SK-N-SH (cell line): ENCODE measurements at regions not wholly inside any gene's neighbourhood (a gene's known extent, or its start where the extent isn't known, plus 50 kb on each side); places are given as distances from the start of the nearest gene placed in this dataset.

ENCODE experiments used
- CTCF ChIA-PET: fragments of 300-600, 350-600 bp; formaldehyde crosslinking; extraction: SDS; loops from one replicate; lab custom pipeline; 2021; lab: Yijun Ruan, JAX
- POLR2A ChIA-PET: fragments of 350-600 bp; sonication (Branson Sonifier 250); formaldehyde crosslinking; extraction: SDS; loops from one replicate; lab custom pipeline; 2020; ENCODE audit warnings: antibody characterized with exemption, inconsistent platforms; lab: Yijun Ruan, JAX
- DNase-seq: peaks from one replicate; pipeline ENCODE4 v3.0.0; 2012
- H2AFZ ChIP-seq: fragments of 200-600 bp; sonication (generic); 2 replicates; pipeline ENCODE4 v1.8.1; 2016; ENCODE audit warnings: antibody characterized with exemption, mild to moderate bottlenecking, low read depth
- H3F3A ChIP-seq: fragments of 200-600 bp; sonication (generic); replicated peaks from 2 replicates; pipeline ENCODE3; 2016; ENCODE audit warnings: antibody characterized with exemption, mild to moderate bottlenecking; ENCODE audit not compliant: insufficient read depth
- H3K27ac ChIP-seq, 2 experiments: fragments of 200-500 bp in 1 of 2; fragments of 200-600 bp in 1 of 2; sonication (Bioruptor generic) in 1 of 2; sonication (generic), shearing (Covaris generic) in 1 of 2; 2 replicates each; pipeline versions ENCODE4 v1.5.1 to v1.6.1; 2014 to 2016; ENCODE audit warnings: low read depth in 2 of 2, inconsistent platforms in 1 of 2, low read length in 1 of 2, mild to moderate bottlenecking in 1 of 2, mixed read lengths in 1 of 2
- H3K27me3 ChIP-seq: fragments of 200-600 bp; sonication (generic), shearing (Covaris generic); 2 replicates; pipeline ENCODE4 v1.6.1; 2016; ENCODE audit warnings: mixed run types; ENCODE audit not compliant: insufficient read depth
- H3K36me3 ChIP-seq, 2 experiments: fragments of 200-500 bp in 1 of 2; fragments of 200-600 bp in 1 of 2; sonication (Bioruptor generic) in 1 of 2; sonication (generic) in 1 of 2; replicated peaks in 1 of 2; 2 replicates each; pipeline versions ENCODE3 to v1.5.1; 2014 to 2016; ENCODE audit warnings: low read length in 1 of 2, mild to moderate bottlenecking in 1 of 2; ENCODE audit not compliant: insufficient read depth in 2 of 2, control insufficient read depth in 1 of 2
- H3K4me1 ChIP-seq, 2 experiments: fragments of 200-500 bp in 1 of 2; fragments of 200-600 bp in 1 of 2; sonication (Bioruptor generic) in 1 of 2; sonication (generic), shearing (Covaris generic) in 1 of 2; 2 replicates each; pipeline versions ENCODE4 v1.5.1 to v1.6.1; 2014 to 2016; ENCODE audit warnings: low read depth in 1 of 2, low read length in 1 of 2, mixed run types in 1 of 2; ENCODE audit not compliant: insufficient read depth in 2 of 2, control insufficient read depth in 1 of 2
- H3K4me2 ChIP-seq: fragments of 200-600 bp; sonication (generic), shearing (Covaris generic); 2 replicates; pipeline ENCODE4 v1.6.1; 2017; ENCODE audit warnings: mixed run types
- H3K4me3 ChIP-seq, 2 experiments: fragments of 200-500 bp in 1 of 2; fragments of 200-600 bp in 1 of 2; sonication (Bioruptor generic) in 1 of 2; sonication (generic), shearing (Covaris generic) in 1 of 2; 2 replicates each; pipeline versions ENCODE4 v1.5.1 to v1.8.1; 2014 to 2016; ENCODE audit warnings: low read depth in 2 of 2, inconsistent platforms in 1 of 2, low read length in 1 of 2, mild to moderate bottlenecking in 1 of 2, mixed read lengths in 1 of 2, moderate library complexity in 1 of 2
- H3K79me2 ChIP-seq: fragments of 200-600 bp; sonication (generic); 2 replicates; pipeline ENCODE4 v1.8.1; 2017; ENCODE audit warnings: mild to moderate bottlenecking; ENCODE audit not compliant: insufficient read depth
- H3K9ac ChIP-seq: fragments of 200-600 bp; sonication (generic); 2 replicates; pipeline ENCODE4 v1.6.1; 2017; ENCODE audit warnings: mixed run types
- H3K9me2 ChIP-seq: fragments of 200-600 bp; sonication (generic); 2 replicates; pipeline ENCODE4 v1.6.1; 2017; ENCODE audit warnings: mixed run types
- H3K9me3 ChIP-seq: fragments of 200-600 bp; sonication (generic); 2 replicates; pipeline ENCODE4 v1.6.1; 2017; ENCODE audit warnings: mixed run types, mild to moderate bottlenecking, moderate library complexity
- H4K20me1 ChIP-seq: fragments of 200-600 bp; sonication (generic); 2 replicates; pipeline ENCODE4 v1.6.1; 2017; ENCODE audit warnings: mild to moderate bottlenecking, mixed run types; ENCODE audit not compliant: insufficient read depth
- CTCF ChIP-seq: fragments of 200-600 bp; sonication (generic); IDR thresholded peaks from 2 replicates; pipeline ENCODE4 v1.6.1; 2017; ENCODE audit warnings: antibody characterized with exemption, mild to moderate bottlenecking, moderate library complexity
- EP300 ChIP-seq, 2 experiments: IDR thresholded peaks; 2 replicates each; pipeline versions ENCODE4 v1.4.0 to v1.6.1; 2012; ENCODE audit warnings: borderline replicate concordance in 1 of 2, low read depth in 1 of 2, low read length in 1 of 2
- EZH2phosphoT487 ChIP-seq: fragments of 200-600 bp; sonication (generic); IDR thresholded peaks from 2 replicates; pipeline ENCODE4 v1.6.1; 2017; ENCODE audit warnings: low read depth, mixed run types, mild to moderate bottlenecking, antibody characterized with exemption, moderate library complexity, borderline replicate concordance
- FOSL2 ChIP-seq: IDR thresholded peaks from 2 replicates; pipeline ENCODE4 v1.4.0; 2012; ENCODE audit warnings: low read depth, mild to moderate bottlenecking, moderate library complexity, borderline replicate concordance
- FOXJ3 ChIP-seq: sonication (generic); formaldehyde crosslinking; IDR thresholded peaks from 2 replicates; pipeline ENCODE4 v1.5.1; 2020; ENCODE audit warnings: mild to moderate bottlenecking, missing genetic modification reagents
- GATA2 ChIP-seq: sonication (generic); formaldehyde crosslinking; IDR thresholded peaks from 2 replicates; pipeline ENCODE4 v1.5.0; 2020; ENCODE audit warnings: mild to moderate bottlenecking, missing genetic modification reagents
- MAX ChIP-seq: IDR thresholded peaks from 2 replicates; pipeline ENCODE4 v1.4.0; 2012; ENCODE audit warnings: low read depth
- NRF1 ChIP-seq: IDR thresholded peaks from 2 replicates; pipeline ENCODE4 v1.6.1; 2012; ENCODE audit warnings: low read depth, mild to moderate bottlenecking, low read length
- PBX3 ChIP-seq: IDR thresholded peaks from 2 replicates; pipeline ENCODE4; 2012
- RCOR1 ChIP-seq: fragments of 150-350 bp; IDR thresholded peaks from 2 replicates; pipeline ENCODE4 v1.6.1; 2017; ENCODE audit warnings: antibody characterized with exemption, low read length
- SIN3A ChIP-seq: IDR thresholded peaks from 2 replicates; pipeline ENCODE4 v1.6.1; 2012; ENCODE audit warnings: low read depth, mild to moderate bottlenecking, low read length, moderate library complexity, borderline replicate concordance
- TCF12 ChIP-seq: IDR thresholded peaks from 2 replicates; pipeline ENCODE4 v1.4.0; 2012
- TEAD4 ChIP-seq: IDR thresholded peaks from 2 replicates; pipeline ENCODE4 v1.4.0; 2012; ENCODE audit warnings: mild to moderate bottlenecking, borderline replicate concordance; ENCODE audit not compliant: insufficient read depth
- USF1 ChIP-seq: IDR thresholded peaks from 2 replicates; pipeline ENCODE4 v1.4.0; 2012; ENCODE audit warnings: low read depth, borderline replicate concordance
- ZBTB33 ChIP-seq: IDR thresholded peaks from 2 replicates; pipeline ENCODE4 v1.4.0; 2012; ENCODE audit warnings: low read depth, borderline replicate concordance
- WGBS: methylation state at CpG from one replicate; pipeline ENCODE4 v1.1.6; 2017; ENCODE audit warnings: low lambda C conversion rate; 5-methylcytosine and 5-hydroxymethylcytosine counted together

- TF ChIP-seq ZBTB33 (no peak), SIN3A (no peak)
Observed at GRCh38 chr6:165799391-165800153, 136.5 kb upstream of the PDE10A start (continued).

GRCh38 chr6:165798991-165799390 lies 135.9 kb upstream of the PDE10A start:
- ChIA-PET POLR2A (no interaction called here), CTCF (interaction anchor here (1.9 kb wide), 1 partner anchor 359 kb away, joined by 6 read pairs; no protein-coding TSS in a partner anchor)
- no peak overlapping the region for H3K27ac ChIP-seq
- no peaks in the 10 kb centered on the region for H4K20me1 ChIP-seq
- no peak overlapping the region for H3K4me2 ChIP-seq
- DNase-seq = no peak
- no peaks in the 10 kb centered on the region for H3K27me3 ChIP-seq
- H3K9ac ChIP-seq = no peak overlapping the region
- no peak overlapping the region for H2AFZ ChIP-seq
- H3K9me3 ChIP-seq = no peaks in the 10 kb centered on the region
- TF ChIP-seq USF1 = no peak
- no peak for TF ChIP-seq PBX3
- TF ChIP-seq CTCF = no peak
- TF ChIP-seq FOSL2 = no peak
- TF ChIP-seq FOXJ3 (CRISPR knock-in tag) = no peak
- no peak for TF ChIP-seq TCF12
- no peak for TF ChIP-seq RCOR1
- no peak for TF ChIP-seq EP300 (IDR thresholded peaks at IDR 0.05; ENCODE audit: borderline replicate concordance in 1 of 2, low read depth in 1 of 2, low read length in 1 of 2)
- no peak for TF ChIP-seq NRF1
- TF ChIP-seq GATA2 (CRISPR knock-in tag) = no peak
- no peak for TF ChIP-seq MAX
- TF ChIP-seq TEAD4 = no peak
- no peak for TF ChIP-seq EZH2phosphoT487
- no peaks in the 10 kb centered on the region; a peak in 1 of 4 replicates for H3K4me1 ChIP-seq
- no peak overlapping the region for H3K4me3 ChIP-seq
- no peaks in the 10 kb centered on the region for H3K9me2 ChIP-seq
- 55% methylated on average over 4 of the region's 4 CpGs for WGBS
- H3K36me3 ChIP-seq = no peaks in the 10 kb centered on the region
- H3K79me2 ChIP-seq = no peaks in the 10 kb centered on the region
- H3F3A ChIP-seq = no peaks in the 10 kb centered on the region
